ENCODE measurements at regions not wholly inside any gene's neighbourhood (a gene's known extent, or its start where the extent isn't known, plus 50 kb on each side); places are given as distances from the start of the nearest gene placed in this dataset.

GRCh38 chr16:80366023-80366422 lies 174.8 kb upstream of the DYNLRB2 start:
- Histone ChIP-seq H4K8ac (ENCODE audit: low read depth, low read length) (no peak overlapping the region), H3K79me1 (ENCODE audit: low read length) (no peaks in the 10 kb centered on the region), H3K9ac (ENCODE audit: low read length) (no peak overlapping the region), H3K36me3 (ENCODE audit: control insufficient read depth in 1 of 2, insufficient read depth in 2 of 2, low read length in 2 of 2) (no peaks in the 10 kb centered on the region), H3K27me3 (ENCODE audit: insufficient read depth, low read length) (no peaks in the 10 kb centered on the region), H2BK120ac (ENCODE audit: insufficient read depth, low read length, poor library complexity) (no peak overlapping the region), H2BK5ac (ENCODE audit: low read depth, low read length, poor library complexity) (no peak overlapping the region), H3K4me2 (ENCODE audit: low read length) (no peak overlapping the region), H3K23ac (ENCODE audit: low read length) (no peak overlapping the region), H2AFZ (ENCODE audit: insufficient read depth, low read length, poor library complexity) (no peak overlapping the region), H2AK5ac (ENCODE audit: low read length) (no peak overlapping the region), H2BK12ac (ENCODE audit: low read length) (no peak overlapping the region), H4K12ac (ENCODE audit: low read depth, low read length) (no peak overlapping the region), H3K27ac (ENCODE audit: low read depth, low read length) (no peak overlapping the region), H3K14ac (ENCODE audit: low read length) (no peak overlapping the region), H3K79me2 (ENCODE audit: control insufficient read depth, insufficient read depth, low read length, poor library complexity) (no peaks in the 10 kb centered on the region), H4K91ac (ENCODE audit: low read depth, low read length) (no peak overlapping the region), H3K9me3 (ENCODE audit: insufficient read depth, low read depth, low read length) (no peaks in the 10 kb centered on the region), H3K4me1 (ENCODE audit: control insufficient read depth in 1 of 2, insufficient read depth in 2 of 2, low read length in 2 of 2) (no peaks in the 10 kb centered on the region), H3K4ac (ENCODE audit: low read depth, low read length) (no peak overlapping the region), H3K18ac (ENCODE audit: low read length) (no peak overlapping the region), H3K4me3 (ENCODE audit: low read depth, low read length) (no peak overlapping the region)
- DNase-seq = no peak
- WGBS (ENCODE audit: extremely low coverage, insufficient coverage, insufficient read length) = no CpG with 5 or more reads among the region's 10 CpGs

GRCh38 chr16:80362816-80363215 lies 178.0 kb upstream of the DYNLRB2 start:
- no CpG with 5 or more reads among the region's 3 CpGs for WGBS (ENCODE audit: extremely low coverage, insufficient coverage, insufficient read length)
- no peaks in the 10 kb centered on the region for H3K79me1 ChIP-seq (ENCODE audit: low read length)
- DNase-seq = no peak
- H2AK5ac ChIP-seq (ENCODE audit: low read length) = no peak overlapping the region
- no peak overlapping the region for H3K4ac ChIP-seq (ENCODE audit: low read depth, low read length)
- H3K27me3 ChIP-seq (ENCODE audit: insufficient read depth, low read length) = no peaks in the 10 kb centered on the region
- no peak overlapping the region for H2BK5ac ChIP-seq (ENCODE audit: low read depth, low read length, poor library complexity)
- no peak overlapping the region for H2BK12ac ChIP-seq (ENCODE audit: low read length)
- no peak overlapping the region for H3K18ac ChIP-seq (ENCODE audit: low read length)
- no peak overlapping the region for H2BK120ac ChIP-seq (ENCODE audit: insufficient read depth, low read length, poor library complexity)
- no peak overlapping the region for H3K4me2 ChIP-seq (ENCODE audit: low read length)
- no peak overlapping the region for H3K14ac ChIP-seq (ENCODE audit: low read length)
- no peaks in the 10 kb centered on the region for H3K9me3 ChIP-seq (ENCODE audit: insufficient read depth, low read depth, low read length)
- no peak overlapping the region for H4K8ac ChIP-seq (ENCODE audit: low read depth, low read length)
- H3K23ac ChIP-seq (ENCODE audit: low read length) = no peak overlapping the region
- no peak overlapping the region for H2AFZ ChIP-seq (ENCODE audit: insufficient read depth, low read length, poor library complexity)
- H3K79me2 ChIP-seq (ENCODE audit: control insufficient read depth, insufficient read depth, low read length, poor library complexity) = no peaks in the 10 kb centered on the region
- no peak overlapping the region for H3K9ac ChIP-seq (ENCODE audit: low read length)
- H3K4me3 ChIP-seq (ENCODE audit: low read depth, low read length) = no peak overlapping the region
- no peak overlapping the region for H4K12ac ChIP-seq (ENCODE audit: low read depth, low read length)
- no peaks in the 10 kb centered on the region for H3K4me1 ChIP-seq (ENCODE audit: control insufficient read depth in 1 of 2, insufficient read depth in 2 of 2, low read length in 2 of 2)
- H4K91ac ChIP-seq (ENCODE audit: low read depth, low read length) = no peak overlapping the region
- H3K36me3 ChIP-seq (ENCODE audit: control insufficient read depth in 1 of 2, insufficient read depth in 2 of 2, low read length in 2 of 2) = no peaks in the 10 kb centered on the region
- H3K27ac ChIP-seq (ENCODE audit: low read depth, low read length) = no peak overlapping the region

GRCh38 chr16:80356365-80356764 lies 184.4 kb upstream of the DYNLRB2 start:
- Histone ChIP-seq H3K27ac (ENCODE audit: low read depth, low read length) (no peak overlapping the region), H2BK120ac (ENCODE audit: insufficient read depth, low read length, poor library complexity) (no peak overlapping the region), H3K18ac (ENCODE audit: low read length) (no peak overlapping the region), H3K79me1 (ENCODE audit: low read length) (no peaks in the 10 kb centered on the region), H3K36me3 (ENCODE audit: control insufficient read depth in 1 of 2, insufficient read depth in 2 of 2, low read length in 2 of 2) (no peaks in the 10 kb centered on the region), H3K4me1 (ENCODE audit: control insufficient read depth in 1 of 2, insufficient read depth in 2 of 2, low read length in 2 of 2) (no peaks in the 10 kb centered on the region), H4K91ac (ENCODE audit: low read depth, low read length) (no peak overlapping the region), H3K9me3 (ENCODE audit: insufficient read depth, low read depth, low read length) (no peaks in the 10 kb centered on the region), H4K12ac (ENCODE audit: low read depth, low read length) (no peak overlapping the region), H3K4me2 (ENCODE audit: low read length) (no peak overlapping the region), H3K23ac (ENCODE audit: low read length) (no peak overlapping the region), H2BK12ac (ENCODE audit: low read length) (no peak overlapping the region), H3K4me3 (ENCODE audit: low read depth, low read length) (no peak overlapping the region), H2AFZ (ENCODE audit: insufficient read depth, low read length, poor library complexity) (no peak overlapping the region), H3K9ac (ENCODE audit: low read length) (no peak overlapping the region), H3K27me3 (ENCODE audit: insufficient read depth, low read length) (no peaks in the 10 kb centered on the region), H3K79me2 (ENCODE audit: control insufficient read depth, insufficient read depth, low read length, poor library complexity) (no peaks in the 10 kb centered on the region), H2AK5ac (ENCODE audit: low read length) (no peak overlapping the region), H2BK5ac (ENCODE audit: low read depth, low read length, poor library complexity) (no peak overlapping the region), H4K8ac (ENCODE audit: low read depth, low read length) (no peak overlapping the region), H3K14ac (ENCODE audit: low read length) (no peak overlapping the region), H3K4ac (ENCODE audit: low read depth, low read length) (no peak overlapping the region)
- no CpG with 5 or more reads among the region's 9 CpGs for WGBS (ENCODE audit: extremely low coverage, insufficient coverage, insufficient read length)
- DNase-seq = no peak

- no peaks in the 10 kb centered on the region for H3K4me1 ChIP-seq (ENCODE audit: control insufficient read depth in 1 of 2, insufficient read depth in 2 of 2, low read length in 2 of 2)
Observed at GRCh38 chr16:80355335-80355734, 185.5 kb upstream of the DYNLRB2 start.

More at GRCh38 chr16:80355335-80355734, 185.5 kb upstream of the DYNLRB2 start:
- no peaks in the 10 kb centered on the region for H3K9me3 ChIP-seq (ENCODE audit: insufficient read depth, low read depth, low read length)
- H3K18ac ChIP-seq (ENCODE audit: low read length) = no peak overlapping the region
- WGBS (ENCODE audit: extremely low coverage, insufficient coverage, insufficient read length) = no CpG with 5 or more reads among the region's 1 CpG
- H3K79me2 ChIP-seq (ENCODE audit: control insufficient read depth, insufficient read depth, low read length, poor library complexity) = no peaks in the 10 kb centered on the region
- H2BK12ac ChIP-seq (ENCODE audit: low read length) = no peak overlapping the region
- no peaks in the 10 kb centered on the region for H3K27me3 ChIP-seq (ENCODE audit: insufficient read depth, low read length)
- H4K12ac ChIP-seq (ENCODE audit: low read depth, low read length) = no peak overlapping the region
- H2BK120ac ChIP-seq (ENCODE audit: insufficient read depth, low read length, poor library complexity) = no peak overlapping the region
- no peaks in the 10 kb centered on the region for H3K36me3 ChIP-seq (ENCODE audit: control insufficient read depth in 1 of 2, insufficient read depth in 2 of 2, low read length in 2 of 2)
- H3K4me3 ChIP-seq (ENCODE audit: low read depth, low read length) = no peak overlapping the region
- H3K9ac ChIP-seq (ENCODE audit: low read length) = no peak overlapping the region
- no peak overlapping the region for H2AK5ac ChIP-seq (ENCODE audit: low read length)
- H3K4ac ChIP-seq (ENCODE audit: low read depth, low read length) = no peak overlapping the region
- H3K27ac ChIP-seq (ENCODE audit: low read depth, low read length) = no peak overlapping the region
- no peak overlapping the region for H3K23ac ChIP-seq (ENCODE audit: low read length)
- H3K14ac ChIP-seq (ENCODE audit: low read length) = no peak overlapping the region
- no peak overlapping the region for H4K8ac ChIP-seq (ENCODE audit: low read depth, low read length)
- no peak for DNase-seq
- no peak overlapping the region for H2AFZ ChIP-seq (ENCODE audit: insufficient read depth, low read length, poor library complexity)
- H2BK5ac ChIP-seq (ENCODE audit: low read depth, low read length, poor library complexity) = no peak overlapping the region
- no peak overlapping the region for H3K4me2 ChIP-seq (ENCODE audit: low read length)
- H4K91ac ChIP-seq (ENCODE audit: low read depth, low read length) = no peak overlapping the region
- no peaks in the 10 kb centered on the region for H3K79me1 ChIP-seq (ENCODE audit: low read length)

All from trophoblast cell (in vitro differentiated cells and primary cell).